PC-3 (cell line): ENCODE measurements at regions not wholly inside any gene's neighbourhood (a gene's known extent, or its start where the extent isn't known, plus 50 kb on each side); places are given as distances from the start of the nearest gene placed in this dataset.
"Not testable (repeated sequence)": the region's sequence is repeated elsewhere in the genome, so short reads cannot be mapped to it uniquely, and the experiment has no call there.

ENCODE experiments used
- ATAC-seq: fragments of 200-7000 bp; cut with Tn5 transposase; 2 replicates; pipeline ENCODE4 v1.9.1; 2020; ENCODE audit warnings: mild to moderate bottlenecking, moderate library complexity
- BruUV-seq: library from RNA; stranded (reverse); fragments of 400-500 nt; replicated peaks from 2 replicates; lab custom pipeline; 2021; lab: Mats Ljungman, UMichigan
- CTCF ChIA-PET: fragments of 300-600 bp; sonication (Branson Sonifier 250); formaldehyde crosslinking; loops from one replicate; lab custom pipeline; 2022; ENCODE audit warnings: antibody characterized with exemption; lab: Charles Lee
- POLR2A ChIA-PET: fragments of 300-600 bp; sonication (Branson Sonifier 250); formaldehyde crosslinking; loops from one replicate; lab custom pipeline; 2022; ENCODE audit warnings: antibody characterized with exemption; ENCODE audit not compliant: unreplicated experiment; lab: Charles Lee
- DNase-seq: peaks from one replicate; pipeline ENCODE4 v3.0.0-alpha.2; 2015
- H2AFZ ChIP-seq: fragments of 300-600 bp; sonication (generic); 2 replicates; pipeline ENCODE4 v1.6.0; 2016; ENCODE audit warnings: antibody characterized with exemption, low read length
- H3F3A ChIP-seq: fragments of 300-600 bp; sonication (generic); one replicate; pipeline ENCODE4 v1.6.0; 2017; ENCODE audit warnings: antibody characterized with exemption, low read length, control low read depth, mild to moderate bottlenecking; ENCODE audit not compliant: unreplicated experiment
- H3K27ac ChIP-seq: fragments of 300-600 bp; sonication (generic); 2 replicates; pipeline ENCODE4 v1.5.1; 2016; ENCODE audit warnings: mild to moderate bottlenecking, low read length
- H3K27me3 ChIP-seq: fragments of 300-600 bp; sonication (generic); 2 replicates; pipeline ENCODE4 v1.6.1; 2016; ENCODE audit warnings: low read length, mixed read lengths
- H3K36me3 ChIP-seq: fragments of 300-600 bp; sonication (generic); 2 replicates; pipeline ENCODE4 v1.6.1; 2016; ENCODE audit warnings: low read depth, mixed run types, low read length, mixed read lengths
- H3K4me1 ChIP-seq: fragments of 300-600 bp; sonication (generic); 2 replicates; pipeline ENCODE4 v1.5.1; 2016; ENCODE audit warnings: low read length; ENCODE audit not compliant: insufficient read depth
- H3K4me2 ChIP-seq: fragments of 300-600 bp; sonication (generic); 2 replicates; pipeline ENCODE4 v1.6.0; 2016; ENCODE audit warnings: low read length
- H3K4me3 ChIP-seq: fragments of 300-600 bp; sonication (generic); 2 replicates; pipeline ENCODE4 v1.5.1; 2016; ENCODE audit warnings: mild to moderate bottlenecking, low read length, mixed read lengths
- H3K79me2 ChIP-seq: fragments of 300-600 bp; sonication (generic); 2 replicates; pipeline ENCODE4 v1.6.1; 2017; ENCODE audit warnings: low read length, mixed read lengths
- H3K9ac ChIP-seq: fragments of 300-600 bp; sonication (generic); 2 replicates; pipeline ENCODE4 v1.6.0; 2016; ENCODE audit warnings: mild to moderate bottlenecking, low read length
- H3K9me2 ChIP-seq: fragments of 300-600 bp; sonication (generic); replicated peaks from 2 replicates; pipeline ENCODE4 v1.6.1; 2016; ENCODE audit warnings: mixed run types, low read length, mixed read lengths
- H3K9me3 ChIP-seq: fragments of 300-600 bp; sonication (generic); 2 replicates; pipeline ENCODE4 v1.6.1; 2016; ENCODE audit warnings: low read length, mixed read lengths
- H4K20me1 ChIP-seq: fragments of 300-600 bp; sonication (generic); 2 replicates; pipeline ENCODE4 v1.6.1; 2016; ENCODE audit warnings: low read length, mixed read lengths
- EZH2 ChIP-seq: fragments of 300-600 bp; sonication (generic); IDR thresholded peaks from one replicate; pipeline ENCODE4 v1.6.1; 2017; ENCODE audit warnings: antibody characterized with exemption, mild to moderate bottlenecking, low read length; ENCODE audit not compliant: unreplicated experiment
- EZH2phosphoT487 ChIP-seq: fragments of 300-600 bp; sonication (generic); IDR thresholded peaks from 2 replicates; pipeline ENCODE4 v1.6.1; 2018; ENCODE audit warnings: mild to moderate bottlenecking, antibody characterized with exemption, low read length, borderline replicate concordance
- intact Hi-C: fragments of 100-400 bp; cut with micrococcal nuclease; formaldehyde crosslinking; loops from 2 replicates; pipeline ENCODE4 v1.9.0; 2023
- TF ChIP-seq, protein P1 (sequence below): fragments of 300-600 bp; sonication (generic); conservative IDR thresholded peaks from 2 replicates; pipeline ENCODE4 v1.5.1; 2017; ENCODE audit warnings: antibody characterized with exemption, low read depth, mild to moderate bottlenecking, low read length

DNA sequence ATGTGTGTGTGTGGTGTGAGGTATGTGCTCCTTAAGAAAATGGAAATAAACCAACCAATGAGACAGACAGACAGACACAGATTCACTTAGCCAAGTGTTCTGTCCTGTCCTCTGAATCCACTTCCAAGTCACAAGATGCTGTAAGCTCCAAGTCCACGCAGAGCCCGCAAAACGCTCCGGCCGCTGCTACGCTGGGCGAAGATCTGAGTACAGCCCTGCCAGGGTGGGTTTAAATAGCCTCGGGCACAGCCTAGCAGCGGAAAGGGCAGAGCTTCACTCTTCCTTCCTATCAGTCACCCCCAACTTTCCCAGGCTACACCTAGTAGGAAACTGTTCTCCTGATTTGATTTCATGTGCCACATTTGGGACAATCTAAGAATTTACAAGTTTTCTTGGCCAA is 121.2 kb upstream of the ANKRD30BL start:
- H3K9me3 ChIP-seq = no peaks in the 10 kb centered on the region
- no peak overlapping the region for H3K9ac ChIP-seq
- no peaks in the 10 kb centered on the region for H4K20me1 ChIP-seq
- no peak overlapping the region for H3K4me2 ChIP-seq
- TF ChIP-seq, protein P1, sequence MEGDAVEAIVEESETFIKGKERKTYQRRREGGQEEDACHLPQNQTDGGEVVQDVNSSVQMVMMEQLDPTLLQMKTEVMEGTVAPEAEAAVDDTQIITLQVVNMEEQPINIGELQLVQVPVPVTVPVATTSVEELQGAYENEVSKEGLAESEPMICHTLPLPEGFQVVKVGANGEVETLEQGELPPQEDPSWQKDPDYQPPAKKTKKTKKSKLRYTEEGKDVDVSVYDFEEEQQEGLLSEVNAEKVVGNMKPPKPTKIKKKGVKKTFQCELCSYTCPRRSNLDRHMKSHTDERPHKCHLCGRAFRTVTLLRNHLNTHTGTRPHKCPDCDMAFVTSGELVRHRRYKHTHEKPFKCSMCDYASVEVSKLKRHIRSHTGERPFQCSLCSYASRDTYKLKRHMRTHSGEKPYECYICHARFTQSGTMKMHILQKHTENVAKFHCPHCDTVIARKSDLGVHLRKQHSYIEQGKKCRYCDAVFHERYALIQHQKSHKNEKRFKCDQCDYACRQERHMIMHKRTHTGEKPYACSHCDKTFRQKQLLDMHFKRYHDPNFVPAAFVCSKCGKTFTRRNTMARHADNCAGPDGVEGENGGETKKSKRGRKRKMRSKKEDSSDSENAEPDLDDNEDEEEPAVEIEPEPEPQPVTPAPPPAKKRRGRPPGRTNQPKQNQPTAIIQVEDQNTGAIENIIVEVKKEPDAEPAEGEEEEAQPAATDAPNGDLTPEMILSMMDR = no peak
- TF ChIP-seq EZH2phosphoT487 (no peak), EZH2 (no peak)
- H3K27me3 ChIP-seq = 0 out of 2 replicates have a peak, but pooled peaks cover 7% of the 10 kb centered on the region
- no peak for ATAC-seq
- CTCF ChIA-PET = no interaction called here
- POLR2A ChIA-PET = no interaction called here
- no peak overlapping the region for H2AFZ ChIP-seq
- no peaks in the 10 kb centered on the region for H3K79me2 ChIP-seq
- H3K27ac ChIP-seq = no peak overlapping the region
- BruUV-seq = no TSS peak
- no peaks in the 10 kb centered on the region for H3K9me2 ChIP-seq
- H3K4me3 ChIP-seq = no peak overlapping the region
- intact Hi-C loops = no loop called here
- no peak for DNase-seq
- H3K36me3 ChIP-seq = no peaks in the 10 kb centered on the region
- no peaks in the 10 kb centered on the region for H3F3A ChIP-seq
- no peaks in the 10 kb centered on the region for H3K4me1 ChIP-seq

DNA sequence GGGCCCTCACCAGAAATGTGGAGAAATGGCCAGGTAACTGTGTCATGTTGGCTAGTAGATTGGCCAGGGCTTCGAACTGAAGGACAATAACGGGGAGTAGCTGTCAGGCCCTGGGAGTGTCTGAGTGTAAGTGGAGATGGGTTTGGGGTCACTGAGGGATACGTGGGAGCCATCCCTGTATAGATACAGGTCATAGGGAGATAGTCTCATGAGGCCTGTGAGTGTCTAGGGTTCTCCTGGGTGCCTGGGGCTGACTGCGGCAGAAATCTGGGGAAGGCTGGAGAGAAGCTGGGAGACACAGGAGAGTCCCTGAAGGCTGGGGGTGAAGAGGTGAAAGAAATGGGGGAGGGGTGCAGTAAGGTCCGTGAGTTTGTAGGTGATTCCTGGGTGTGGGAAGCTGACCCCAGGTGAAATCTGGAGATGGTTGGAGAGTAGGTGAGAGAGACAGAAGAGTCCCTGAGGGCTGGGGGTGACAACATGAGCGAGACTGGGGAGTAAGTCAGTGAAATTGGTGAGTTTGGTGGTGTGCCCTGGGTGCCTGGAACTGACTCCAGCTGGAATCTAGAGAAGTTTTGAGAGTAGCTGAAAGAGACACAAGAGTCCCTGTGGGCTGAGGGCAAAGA is 124.6 kb upstream of the ANKRD30BL start:
- intact Hi-C loops, BruUV-seq, H3K9me3 ChIP-seq: not testable (repeated sequence)

DNA sequence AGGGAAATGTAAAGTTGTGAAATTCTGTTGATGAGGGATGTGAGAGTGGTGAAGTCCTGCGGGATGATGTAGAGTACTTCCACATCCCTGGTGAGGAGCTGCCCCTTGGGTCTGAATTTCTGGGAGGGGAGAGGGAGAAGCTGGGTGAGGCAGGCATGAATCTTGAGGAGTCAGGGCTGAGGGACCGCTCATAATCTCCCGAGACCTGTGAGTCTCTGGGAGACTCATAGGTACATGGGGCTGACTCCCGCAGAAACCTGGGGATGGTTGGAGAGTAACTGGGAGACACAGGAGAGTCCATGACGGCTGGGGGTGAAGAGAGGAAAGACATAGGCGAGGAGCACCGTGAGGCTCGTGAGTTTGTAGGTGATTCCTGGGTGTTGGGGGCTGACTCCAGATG is 126.2 kb upstream of the ANKRD30BL start:
- H3K27me3 ChIP-seq, H3K4me1 ChIP-seq, H3K9ac ChIP-seq, intact Hi-C loops, H3K4me2 ChIP-seq, H3K36me3 ChIP-seq, H3F3A ChIP-seq, DNase-seq, H2AFZ ChIP-seq, CTCF ChIA-PET, POLR2A ChIA-PET, H3K79me2 ChIP-seq, H3K4me3 ChIP-seq, H3K9me3 ChIP-seq, H3K27ac ChIP-seq, H4K20me1 ChIP-seq, BruUV-seq, H3K9me2 ChIP-seq, ATAC-seq: not testable (repeated sequence)

More for the DNA sequence above, 124.6 kb upstream of the ANKRD30BL start:
- H3F3A ChIP-seq, H3K36me3 ChIP-seq, H3K9me2 ChIP-seq, ATAC-seq, H4K20me1 ChIP-seq, CTCF ChIA-PET, H3K4me1 ChIP-seq, H3K9ac ChIP-seq, H3K27me3 ChIP-seq, H2AFZ ChIP-seq, POLR2A ChIA-PET, H3K79me2 ChIP-seq, DNase-seq, H3K4me3 ChIP-seq, H3K27ac ChIP-seq, H3K4me2 ChIP-seq: not testable (repeated sequence)

DNA sequence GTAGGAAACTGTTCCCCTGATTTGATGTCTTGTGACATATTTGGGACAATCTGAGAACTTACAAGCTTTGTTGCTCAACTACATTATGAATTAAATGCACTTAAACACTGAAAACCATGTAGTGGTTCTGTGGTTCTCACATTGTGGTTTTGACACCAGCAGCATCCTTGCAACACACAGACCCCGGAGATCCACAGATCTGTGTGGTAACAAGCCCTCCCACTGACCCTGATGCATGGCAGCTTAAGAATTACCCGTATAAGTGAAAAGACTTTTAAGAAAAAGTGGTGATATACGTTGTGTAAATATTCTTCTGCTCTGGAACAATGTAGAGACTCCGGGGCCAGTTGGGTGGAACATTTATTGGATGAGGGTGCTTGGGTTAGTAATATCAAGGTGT is 127.4 kb upstream of the ANKRD30BL start:
- H3F3A ChIP-seq, H3K27me3 ChIP-seq, ATAC-seq, intact Hi-C loops, POLR2A ChIA-PET, H2AFZ ChIP-seq, CTCF ChIA-PET, BruUV-seq, H3K27ac ChIP-seq, H3K36me3 ChIP-seq, H4K20me1 ChIP-seq, H3K4me1 ChIP-seq, H3K4me2 ChIP-seq, H3K79me2 ChIP-seq, H3K9me3 ChIP-seq, H3K9ac ChIP-seq, DNase-seq, H3K9me2 ChIP-seq, H3K4me3 ChIP-seq: not testable (repeated sequence)

DNA sequence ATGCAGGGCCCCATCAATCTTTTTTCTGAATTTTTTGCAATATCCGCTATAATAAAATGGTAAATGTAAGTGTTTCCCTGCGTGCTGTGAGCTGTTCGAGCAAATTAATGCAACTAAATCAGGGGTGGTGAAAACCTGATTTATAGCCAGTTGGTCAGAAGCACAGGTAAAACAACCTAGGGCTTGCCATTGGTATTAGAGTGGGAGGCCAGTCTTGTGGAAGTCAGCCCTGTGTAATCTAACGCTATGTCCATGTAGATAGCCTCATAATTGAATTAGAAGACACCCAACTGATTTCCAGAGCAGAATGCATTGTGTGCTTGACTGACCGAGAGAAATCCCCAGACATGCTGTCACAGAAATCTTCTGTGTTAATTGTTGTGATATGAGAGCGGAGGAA is 126.8 kb upstream of the GPR39 start:
- ATAC-seq, H4K20me1 ChIP-seq, H3K4me2 ChIP-seq, H3K4me1 ChIP-seq, intact Hi-C loops, H2AFZ ChIP-seq, CTCF ChIA-PET, H3F3A ChIP-seq, DNase-seq, BruUV-seq, H3K9me2 ChIP-seq, H3K36me3 ChIP-seq, H3K9ac ChIP-seq, H3K79me2 ChIP-seq, POLR2A ChIA-PET, H3K4me3 ChIP-seq, H3K9me3 ChIP-seq, H3K27me3 ChIP-seq, H3K27ac ChIP-seq: not testable (repeated sequence)
